Raji (cell line): ENCODE measurements at regions not wholly inside any gene's neighbourhood (a gene's known extent, or its start where the extent isn't known, plus 50 kb on each side); places are given as distances from the start of the nearest gene placed in this dataset.

ENCODE experiments used
- POLR2A ChIP-seq: IDR thresholded peaks from 2 replicates; pipeline ENCODE4 v1.6.1; 2011; ENCODE audit warnings: low read depth, low read length, control low read depth; ENCODE audit not compliant: insufficient read depth

- no peak for TF ChIP-seq POLR2A
These were observed 70.7 kb upstream of the IGLL5 start for GRCh38 chr22:22816766-22817410.

GRCh38 chr22:22817468-22818201 is 70.0 kb upstream of the IGLL5 start:
- TF ChIP-seq POLR2A, result no peak

GRCh38 chr22:22818202-22818538 is 69.4 kb upstream of the IGLL5 start:
- no peak for TF ChIP-seq POLR2A

GRCh38 chr22:22818861-22819855 is 68.5 kb upstream of the IGLL5 start:
- TF ChIP-seq POLR2A, result peak; percentile 48; the same call in 1 of the 2 replicates

GRCh38 chr22:22820076-22820475 is 67.5 kb upstream of the IGLL5 start:
- no peak for TF ChIP-seq POLR2A

- TF ChIP-seq POLR2A, result no peak
These were observed 67.0 kb upstream of the IGLL5 start for GRCh38 chr22:22820626-22821025.

GRCh38 chr22:22821340-22821739 is 66.3 kb upstream of the IGLL5 start:
- TF ChIP-seq POLR2A, result no peak

- TF ChIP-seq POLR2A, result no peak
These were observed 65.5 kb upstream of the IGLL5 start for GRCh38 chr22:22822106-22822505.

GRCh38 chr22:22822553-22822952 is 65.1 kb upstream of the IGLL5 start:
- peak; percentile 64 for TF ChIP-seq POLR2A

GRCh38 chr22:22823131-22823810 is 64.3 kb upstream of the IGLL5 start:
- no peak for TF ChIP-seq POLR2A

- no peak for TF ChIP-seq POLR2A
These were observed 63.0 kb upstream of the IGLL5 start for GRCh38 chr22:22824340-22825212.

- no peak for TF ChIP-seq POLR2A
These were observed 62.4 kb upstream of the IGLL5 start for GRCh38 chr22:22825213-22825593.

- no peak for TF ChIP-seq POLR2A
These were observed 60.3 kb upstream of the IGLL5 start for GRCh38 chr22:22827187-22827939.

GRCh38 chr22:22830193-22830592 is 57.4 kb upstream of the IGLL5 start:
- TF ChIP-seq POLR2A, result no peak
